Muscle layer of colon (tissue), 2 donors: ENCODE measurements at regions not wholly inside any gene's neighbourhood (a gene's known extent, or its start where the extent isn't known, plus 50 kb on each side); places are given as distances from the start of the nearest gene placed in this dataset.

Experiments used
- H3K27ac ChIP-seq: one replicate; pipeline ENCODE4 v1.7.0; 2013; ENCODE audit warnings: low read depth, mild to moderate bottlenecking, low read length, moderate library complexity
- H3K27me3 ChIP-seq, 2 donors: one replicate each; pipeline ENCODE4 v1.7.0; 2013; ENCODE audit warnings: low read length in 2 of 2, mild to moderate bottlenecking in 2 of 2; ENCODE audit not compliant: insufficient read depth in 2 of 2, control insufficient read depth in 1 of 2
- H3K36me3 ChIP-seq: one replicate; pipeline ENCODE4 v1.7.0; 2013; ENCODE audit warnings: mild to moderate bottlenecking, low read length; ENCODE audit not compliant: insufficient read depth
- H3K4me1 ChIP-seq: one replicate; pipeline ENCODE4 v1.7.0; 2013; ENCODE audit warnings: mild to moderate bottlenecking, low read length; ENCODE audit not compliant: insufficient read depth
- H3K4me3 ChIP-seq, 2 donors: one replicate each; pipeline ENCODE4 v1.7.0; 2013; ENCODE audit warnings: low read length in 2 of 2, low read depth in 1 of 2, mild to moderate bottlenecking in 1 of 2, moderate library complexity in 1 of 2
- H3K9ac ChIP-seq: one replicate; pipeline ENCODE4 v1.7.0; 2013; ENCODE audit warnings: low read length
- H3K9me3 ChIP-seq: one replicate; pipeline ENCODE4 v1.7.0; 2013; ENCODE audit warnings: mild to moderate bottlenecking, low read length
- donor health status: abdominal sarcoma.
- donor health status: Adenocarcinoma of cecum.

- no peaks in the 10 kb centered on the region for H3K27me3 ChIP-seq
- no peak overlapping the region for H3K27ac ChIP-seq
- H3K4me3 ChIP-seq = no peak overlapping the region
- no peak overlapping the region for H3K9ac ChIP-seq
- no peaks in the 10 kb centered on the region for H3K9me3 ChIP-seq
- H3K36me3 ChIP-seq = no peaks in the 10 kb centered on the region
- no peaks in the 10 kb centered on the region for H3K4me1 ChIP-seq
Measured at GRCh38 chr11:100536979-100537378, 150.1 kb upstream of the ARHGAP42 start.

DNA sequence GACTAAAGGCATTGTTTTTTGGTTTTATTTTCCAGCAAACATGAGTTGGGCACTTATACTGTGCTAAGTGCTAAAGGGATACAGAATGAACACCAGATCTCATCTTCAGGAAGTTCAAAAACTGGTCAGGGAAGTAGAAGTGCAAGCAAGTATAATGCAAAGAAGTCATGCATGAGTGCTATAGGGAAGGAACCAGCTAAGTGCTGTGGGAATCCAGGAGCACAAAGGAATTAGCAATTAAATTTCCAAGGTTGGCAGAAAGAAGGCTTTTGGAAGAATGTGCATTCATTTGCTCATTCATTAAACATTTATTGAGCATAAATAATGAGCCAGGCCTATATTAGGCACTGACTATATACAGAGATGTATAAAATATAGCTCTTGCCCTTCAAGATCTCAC lies 143.7 kb upstream of the ARHGAP42 start:
- Histone ChIP-seq H3K4me1 (no peaks in the 10 kb centered on the region), H3K9me3 (no peaks in the 10 kb centered on the region), H3K27me3 (no peaks in the 10 kb centered on the region), H3K9ac (no peak overlapping the region), H3K27ac (no peak overlapping the region), H3K4me3 (no peak overlapping the region), H3K36me3 (no peaks in the 10 kb centered on the region)

- H3K4me3 ChIP-seq = no peak overlapping the region
- no peaks in the 10 kb centered on the region for H3K9me3 ChIP-seq
- H3K27ac ChIP-seq = no peak overlapping the region
- no peak overlapping the region for H3K9ac ChIP-seq
- no peaks in the 10 kb centered on the region for H3K27me3 ChIP-seq
- no peaks in the 10 kb centered on the region for H3K36me3 ChIP-seq
- H3K4me1 ChIP-seq = no peaks in the 10 kb centered on the region
Measured at GRCh38 chr11:100545556-100545955, 141.5 kb upstream of the ARHGAP42 start.

DNA sequence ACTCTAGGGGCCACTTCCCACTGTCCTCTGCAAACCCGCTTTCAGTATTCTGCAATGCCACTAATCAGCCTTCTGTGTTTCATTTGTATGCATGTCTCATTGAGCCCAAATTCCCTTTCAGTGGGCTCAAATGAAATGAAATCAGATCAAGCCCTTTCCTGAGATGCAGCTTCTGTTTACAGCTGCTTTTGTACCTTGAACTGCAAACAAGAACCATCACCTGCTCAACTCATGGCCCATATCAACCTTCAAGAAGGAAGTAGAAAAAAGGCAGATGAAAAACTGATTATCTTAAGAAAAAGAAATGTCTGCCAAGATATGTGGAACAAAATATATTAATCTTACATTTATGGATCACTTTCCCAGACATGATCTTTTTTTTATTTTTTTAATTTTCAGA lies 141.1 kb upstream of the ARHGAP42 start:
- Histone ChIP-seq H3K4me1 (no peaks in the 10 kb centered on the region), H3K27ac (no peak overlapping the region), H3K9me3 (no peaks in the 10 kb centered on the region), H3K36me3 (no peaks in the 10 kb centered on the region), H3K9ac (no peak overlapping the region), H3K27me3 (no peaks in the 10 kb centered on the region), H3K4me3 (no peak overlapping the region)

DNA sequence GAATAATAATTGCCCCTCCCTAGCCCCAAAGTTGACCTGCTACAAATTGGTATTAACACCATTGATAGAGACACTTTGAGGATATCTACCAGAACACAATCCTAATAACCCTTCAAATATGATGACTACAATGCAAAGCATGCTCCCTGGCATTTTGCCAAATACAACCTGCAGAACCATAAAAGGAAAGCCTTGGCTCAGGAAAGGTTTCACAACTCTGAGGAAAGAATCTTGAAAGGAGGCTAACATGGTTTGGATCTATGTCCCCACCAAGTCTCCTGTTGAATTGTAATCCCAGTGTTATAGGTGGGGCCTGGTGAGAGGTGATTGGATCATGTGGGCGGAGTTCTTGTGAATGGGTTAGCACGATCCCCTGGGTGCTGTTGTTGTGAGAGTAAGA lies 140.4 kb upstream of the ARHGAP42 start:
- Histone ChIP-seq H3K4me3 (no peak overlapping the region), H3K4me1 (peaks cover 1% of the 10 kb centered on the region), H3K36me3 (no peaks in the 10 kb centered on the region), H3K9ac (no peak overlapping the region), H3K27me3 (no peaks in the 10 kb centered on the region), H3K9me3 (no peaks in the 10 kb centered on the region), H3K27ac (no peak overlapping the region)

DNA sequence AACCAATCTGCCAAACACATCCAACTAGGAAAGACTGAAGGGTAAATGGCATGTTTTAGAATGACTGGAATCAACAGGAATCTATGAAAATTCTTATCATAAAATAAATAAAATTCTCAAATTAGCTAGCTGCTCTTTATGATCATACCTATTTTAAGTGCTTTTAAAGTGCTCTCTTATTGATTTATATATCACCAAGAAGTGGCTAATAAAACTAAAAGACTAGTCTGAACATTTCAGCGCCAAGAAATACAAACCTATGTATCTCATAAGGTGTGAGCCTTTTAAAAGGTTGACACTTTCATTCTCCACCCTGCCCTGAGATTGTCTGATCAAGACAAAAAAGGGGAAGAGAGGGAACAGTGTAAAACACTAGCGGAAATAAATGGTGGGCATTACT lies 136.8 kb upstream of the ARHGAP42 start:
- H3K27ac ChIP-seq = no peak overlapping the region
- peaks cover 3% of the 10 kb centered on the region for H3K4me1 ChIP-seq
- H3K27me3 ChIP-seq = no peaks in the 10 kb centered on the region
- no peaks in the 10 kb centered on the region for H3K9me3 ChIP-seq
- H3K4me3 ChIP-seq = no peak overlapping the region
- no peak overlapping the region for H3K9ac ChIP-seq
- no peaks in the 10 kb centered on the region for H3K36me3 ChIP-seq

DNA sequence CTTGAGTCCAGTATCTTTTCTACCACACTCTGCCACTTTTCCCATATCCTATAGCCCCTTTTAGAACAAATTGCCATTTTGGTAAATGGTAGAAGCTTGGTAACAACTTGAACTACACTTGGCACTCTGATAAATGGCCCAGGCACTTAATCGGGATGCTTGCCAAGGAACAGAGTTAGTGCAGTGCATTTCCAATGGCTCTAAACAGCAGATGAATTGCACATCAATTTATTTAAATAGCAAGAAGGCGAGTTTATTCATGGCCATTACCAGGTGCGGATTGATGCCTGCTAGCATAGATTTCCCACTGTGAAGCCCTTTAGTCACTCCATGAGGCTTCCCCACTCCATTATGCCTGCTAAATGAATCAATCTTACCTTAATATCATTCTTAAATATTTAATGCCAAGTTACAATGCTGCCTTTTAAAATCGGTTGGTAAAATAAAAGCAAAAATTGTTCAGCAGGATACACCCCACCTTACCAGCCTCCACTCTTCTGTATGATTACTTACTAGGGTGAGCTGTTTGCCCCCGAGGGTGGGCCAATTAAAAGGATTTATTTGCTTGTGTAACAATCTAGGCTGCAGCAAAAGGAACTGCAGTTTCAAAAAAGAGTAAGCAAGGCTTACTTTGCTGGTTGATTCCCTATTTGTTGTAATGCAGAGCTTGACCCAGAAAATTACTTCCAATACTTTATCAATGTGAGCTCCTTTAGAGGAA lies 136.0 kb upstream of the ARHGAP42 start:
- Histone ChIP-seq H3K9me3 (no peaks in the 10 kb centered on the region), H3K4me3 (no peak overlapping the region)

GRCh38 chr11:100555931-100556330 lies 131.2 kb upstream of the ARHGAP42 start:
- H3K9me3 ChIP-seq = no peaks in the 10 kb centered on the region
- H3K27me3 ChIP-seq = no peaks in the 10 kb centered on the region
- H3K4me1 ChIP-seq = peaks cover 18% of the 10 kb centered on the region
- H3K36me3 ChIP-seq = no peaks in the 10 kb centered on the region
- H3K9ac ChIP-seq = no peak overlapping the region
- H3K4me3 ChIP-seq = no peak overlapping the region
- H3K27ac ChIP-seq = no peak overlapping the region

More for the DNA sequence above, 136.0 kb upstream of the ARHGAP42 start:
- H3K27me3 ChIP-seq = no peaks in the 10 kb centered on the region
- no peaks in the 10 kb centered on the region for H3K36me3 ChIP-seq
- no peak overlapping the region for H3K9ac ChIP-seq
- no peak overlapping the region for H3K27ac ChIP-seq
- H3K4me1 ChIP-seq = peaks cover 3% of the 10 kb centered on the region

- H3K4me1 ChIP-seq = peaks cover 25% of the 10 kb centered on the region
- H3K36me3 ChIP-seq = no peaks in the 10 kb centered on the region
- no peak overlapping the region for H3K9ac ChIP-seq
- no peaks in the 10 kb centered on the region for H3K9me3 ChIP-seq
- no peaks in the 10 kb centered on the region for H3K27me3 ChIP-seq
- H3K27ac ChIP-seq = no peak overlapping the region
- H3K4me3 ChIP-seq = no peak overlapping the region
Measured at GRCh38 chr11:100556781-100557180, 130.3 kb upstream of the ARHGAP42 start.

GRCh38 chr11:100557830-100558611 lies 129.1 kb upstream of the ARHGAP42 start:
- Histone ChIP-seq H3K4me3 (no peak overlapping the region), H3K27ac (no peak overlapping the region), H3K36me3 (no peaks in the 10 kb centered on the region), H3K27me3 (no peaks in the 10 kb centered on the region), H3K9me3 (no peaks in the 10 kb centered on the region), H3K4me1 (peaks cover 32% of the 10 kb centered on the region), H3K9ac (no peak overlapping the region)

- no peaks in the 10 kb centered on the region for H3K9me3 ChIP-seq
- peaks cover 32% of the 10 kb centered on the region for H3K4me1 ChIP-seq
- H3K27me3 ChIP-seq = no peaks in the 10 kb centered on the region
- no peaks in the 10 kb centered on the region for H3K36me3 ChIP-seq
- no peak overlapping the region for H3K27ac ChIP-seq
- no peak overlapping the region for H3K9ac ChIP-seq
- H3K4me3 ChIP-seq = no peak overlapping the region
Measured at GRCh38 chr11:100560606-100561005, 126.5 kb upstream of the ARHGAP42 start.

DNA sequence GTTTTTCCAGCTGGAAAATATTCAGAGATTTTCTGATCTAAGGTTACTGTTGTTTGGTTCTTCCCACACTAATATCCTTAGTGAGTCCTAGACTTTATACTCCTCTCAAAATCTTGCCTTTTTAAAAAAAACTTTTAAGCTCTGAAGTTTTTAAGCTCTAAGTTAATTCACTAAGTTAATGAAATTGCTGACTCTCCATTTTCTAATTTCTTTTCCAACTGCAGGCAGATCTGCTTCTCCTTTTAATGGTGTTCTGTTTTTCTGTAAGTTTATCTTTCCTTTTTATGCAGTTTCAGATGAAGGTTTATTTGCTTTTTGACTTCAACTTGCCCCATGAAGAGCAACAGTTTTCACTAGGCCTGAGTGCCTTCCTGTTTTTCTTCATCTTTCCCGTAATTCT lies 125.8 kb upstream of the ARHGAP42 start:
- Histone ChIP-seq H3K27me3 (no peaks in the 10 kb centered on the region), H3K27ac (no peak overlapping the region)

More for the DNA sequence above, 125.8 kb upstream of the ARHGAP42 start:
- H3K4me3 ChIP-seq = no peak overlapping the region
- peaks cover 32% of the 10 kb centered on the region for H3K4me1 ChIP-seq
- no peaks in the 10 kb centered on the region for H3K36me3 ChIP-seq
- no peaks in the 10 kb centered on the region for H3K9me3 ChIP-seq
- H3K9ac ChIP-seq = no peak overlapping the region
